LoVo (cell line): ENCODE measurements at regions not wholly inside any gene's neighbourhood (a gene's known extent, or its start where the extent isn't known, plus 50 kb on each side); places are given as distances from the start of the nearest gene placed in this dataset.
"Not testable (repeated sequence)": the region's sequence is repeated elsewhere in the genome, so short reads cannot be mapped to it uniquely, and the experiment has no call there.

Experiments
- DNase-seq: peaks from one replicate; pipeline ENCODE4 v3.0.0-alpha.2; 2016; ENCODE audit warnings: low spot score

- no peak for DNase-seq
These were observed 926.3 kb downstream of the TAF11L14 start for GRCh38 chr5:18560602-18561001.

- DNase-seq, result no peak
These were observed 929.6 kb downstream of the TAF11L14 start for GRCh38 chr5:18563853-18564252.

GRCh38 chr5:18566671-18567070 lies 932.4 kb downstream of the TAF11L14 start:
- no peak for DNase-seq

- no peak for DNase-seq
These were observed 942.3 kb downstream of the TAF11L14 start for GRCh38 chr5:18576586-18576985.

- DNase-seq, result no peak
These were observed 966.9 kb downstream of the TAF11L14 start for GRCh38 chr5:18601185-18601584.

- DNase-seq, result no peak
These were observed 968.1 kb downstream of the TAF11L14 start for GRCh38 chr5:18602402-18602801.

GRCh38 chr5:18605186-18605585 lies 970.9 kb downstream of the TAF11L14 start:
- no peak for DNase-seq

- no peak for DNase-seq
These were observed 973.3 kb downstream of the TAF11L14 start for GRCh38 chr5:18607570-18607969.

- not testable (repeated sequence) for DNase-seq
These were observed 982.9 kb downstream of the TAF11L14 start for GRCh38 chr5:18617191-18617590.

GRCh38 chr5:18630458-18631045 lies 996.3 kb downstream of the TAF11L14 start:
- DNase-seq, result no peak

GRCh38 chr5:18652404-18653215 lies 1018.4 kb downstream of the TAF11L14 start:
- no peak for DNase-seq

GRCh38 chr5:18653216-18653752 lies 1019.0 kb downstream of the TAF11L14 start:
- DNase-seq, result no peak

GRCh38 chr5:18660511-18660910 lies 1026.3 kb downstream of the TAF11L14 start:
- DNase-seq, result no peak

- DNase-seq, result no peak
These were observed 1028.0 kb downstream of the TAF11L14 start for GRCh38 chr5:18662231-18662630.

GRCh38 chr5:18674212-18674611 lies 1040.0 kb downstream of the TAF11L14 start:
- not testable (repeated sequence) for DNase-seq

GRCh38 chr5:18675041-18675440 lies 1040.8 kb downstream of the TAF11L14 start:
- no peak for DNase-seq

GRCh38 chr5:18686253-18686652 lies 1052.0 kb downstream of the TAF11L14 start:
- DNase-seq, result no peak

GRCh38 chr5:18687429-18687828 lies 1053.2 kb downstream of the TAF11L14 start:
- no peak for DNase-seq

- no peak for DNase-seq
These were observed 1065.4 kb downstream of the TAF11L14 start for GRCh38 chr5:18699681-18700080.

GRCh38 chr5:18702821-18703220 lies 1068.6 kb downstream of the TAF11L14 start:
- DNase-seq, result no peak

- DNase-seq, result no peak
These were observed 1078.8 kb downstream of the TAF11L14 start for GRCh38 chr5:18712936-18713485.

GRCh38 chr5:18720002-18720401 lies 1085.7 kb downstream of the TAF11L14 start:
- no peak for DNase-seq
